ENCODE measurements at regions not wholly inside any gene's neighbourhood (a gene's known extent, or its start where the extent isn't known, plus 50 kb on each side); places are given as distances from the start of the nearest gene placed in this dataset.

DNA sequence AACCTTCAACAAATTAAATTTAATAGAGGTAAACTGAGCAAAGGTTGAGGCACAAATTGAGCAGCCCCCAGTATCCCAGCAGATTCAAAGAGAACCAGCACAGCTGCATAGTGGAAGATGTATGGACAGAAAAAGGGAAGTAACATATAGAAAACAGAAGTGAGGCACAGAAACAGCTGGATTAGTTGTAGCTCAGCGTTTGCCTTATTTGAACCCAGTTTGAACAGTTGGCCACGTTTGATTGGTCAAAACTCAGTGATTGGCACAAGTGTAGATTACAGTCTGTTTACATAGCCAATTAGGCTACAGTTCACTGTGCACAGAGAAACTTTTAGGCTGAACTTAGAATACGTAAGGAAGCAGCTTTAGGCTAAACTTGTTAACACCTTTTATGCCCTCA, 315.5 kb downstream of the RMST start:
- Histone ChIP-seq H3K36me3 (replicated peaks in 1 of 2) (no peaks in the 10 kb centered on the region), H3K4me3 (no peak overlapping the region), H3K27ac (no peak overlapping the region), H3K9me3 (replicated peaks in 1 of 3) (no peaks in the 10 kb centered on the region), H3K4me1 (replicated peaks in 1 of 2) (no peaks in the 10 kb centered on the region), H3K27me3 (no peaks in the 10 kb centered on the region)
- 61 to 77% (median 67%) methylated on average over 3 of the region's 3 CpGs for WGBS, 4 donors
- TF ChIP-seq, protein P1, sequence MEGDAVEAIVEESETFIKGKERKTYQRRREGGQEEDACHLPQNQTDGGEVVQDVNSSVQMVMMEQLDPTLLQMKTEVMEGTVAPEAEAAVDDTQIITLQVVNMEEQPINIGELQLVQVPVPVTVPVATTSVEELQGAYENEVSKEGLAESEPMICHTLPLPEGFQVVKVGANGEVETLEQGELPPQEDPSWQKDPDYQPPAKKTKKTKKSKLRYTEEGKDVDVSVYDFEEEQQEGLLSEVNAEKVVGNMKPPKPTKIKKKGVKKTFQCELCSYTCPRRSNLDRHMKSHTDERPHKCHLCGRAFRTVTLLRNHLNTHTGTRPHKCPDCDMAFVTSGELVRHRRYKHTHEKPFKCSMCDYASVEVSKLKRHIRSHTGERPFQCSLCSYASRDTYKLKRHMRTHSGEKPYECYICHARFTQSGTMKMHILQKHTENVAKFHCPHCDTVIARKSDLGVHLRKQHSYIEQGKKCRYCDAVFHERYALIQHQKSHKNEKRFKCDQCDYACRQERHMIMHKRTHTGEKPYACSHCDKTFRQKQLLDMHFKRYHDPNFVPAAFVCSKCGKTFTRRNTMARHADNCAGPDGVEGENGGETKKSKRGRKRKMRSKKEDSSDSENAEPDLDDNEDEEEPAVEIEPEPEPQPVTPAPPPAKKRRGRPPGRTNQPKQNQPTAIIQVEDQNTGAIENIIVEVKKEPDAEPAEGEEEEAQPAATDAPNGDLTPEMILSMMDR (IDR thresholded peaks at IDR 0.05) = no peak
- no peak for TF ChIP-seq POLR2A (IDR thresholded peaks at IDR 0.05)
- intact Hi-C loops (cut with DNase I) = no loop called here
- no peak for DNase-seq

GRCh38 chr12:97781342-97781741, 318.7 kb downstream of the RMST start:
- Histone ChIP-seq H3K9me3 (replicated peaks in 1 of 3) (no peaks in the 10 kb centered on the region), H3K4me3 (no peak overlapping the region), H3K27me3 (no peaks in the 10 kb centered on the region), H3K36me3 (replicated peaks in 1 of 2) (no peaks in the 10 kb centered on the region), H3K4me1 (replicated peaks in 1 of 2) (no peaks in the 10 kb centered on the region), H3K27ac (no peak overlapping the region)
- DNase-seq = no peak
- intact Hi-C loops (cut with DNase I) = no loop called here
- WGBS, 4 donors = 75 to 83% (median 77%) methylated on average over 5 of the region's 5 CpGs
- TF ChIP-seq POLR2A (IDR thresholded peaks at IDR 0.05) = no peak
- TF ChIP-seq, protein P1 (IDR thresholded peaks at IDR 0.05) = no peak

DNA sequence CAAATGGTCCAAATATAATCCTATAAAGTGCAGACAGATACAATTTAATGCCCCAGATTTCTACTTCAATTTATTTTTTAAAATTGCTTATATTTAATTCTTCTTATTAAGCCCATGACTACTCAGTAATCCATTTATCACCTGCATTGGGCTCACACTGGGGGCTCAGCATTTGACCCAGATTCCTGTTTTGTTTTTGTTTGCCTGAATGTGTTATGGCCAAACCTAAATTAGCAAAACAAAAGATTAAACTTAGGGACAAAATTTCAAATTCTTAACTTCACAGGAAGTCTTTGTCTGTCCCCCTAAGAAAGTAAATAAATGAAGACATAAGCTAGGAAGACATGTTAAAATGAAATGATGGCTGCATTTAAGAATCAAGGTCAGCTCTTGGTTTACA, 322.3 kb downstream of the RMST start:
- TF ChIP-seq POLR2A (IDR thresholded peaks at IDR 0.05) = no peak
- TF ChIP-seq, protein P1 (IDR thresholded peaks at IDR 0.05) = no peak

DNA sequence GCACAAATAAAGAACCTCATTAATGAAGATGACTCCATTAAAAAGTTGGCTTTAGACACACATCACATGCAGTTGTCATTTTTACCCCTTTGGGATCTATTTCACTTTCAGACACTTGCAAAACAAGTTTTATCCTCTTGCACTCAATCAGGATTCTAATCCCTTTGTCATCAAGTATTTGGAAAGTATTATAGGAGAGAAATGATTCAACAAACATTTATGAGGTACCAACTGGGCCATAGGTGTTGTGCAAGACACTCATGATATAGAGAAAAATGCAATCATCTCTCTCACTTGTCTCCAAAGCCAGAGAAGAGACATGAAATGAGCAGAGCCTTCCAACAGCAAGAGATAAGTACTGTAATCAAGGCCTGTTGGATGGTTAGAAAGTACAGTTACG, 327.7 kb downstream of the RMST start:
- no peaks in the 10 kb centered on the region for H3K36me3 ChIP-seq (replicated peaks in 1 of 2)
- H3K9me3 ChIP-seq (replicated peaks in 1 of 3) = no peaks in the 10 kb centered on the region
- H3K4me3 ChIP-seq = no peak overlapping the region
- no peak overlapping the region for H3K27ac ChIP-seq
- H3K27me3 ChIP-seq = no peaks in the 10 kb centered on the region
- no peaks in the 10 kb centered on the region for H3K4me1 ChIP-seq (replicated peaks in 1 of 2)
- intact Hi-C loops (cut with DNase I) = no loop called here
- DNase-seq = no peak
- TF ChIP-seq, protein P1 (IDR thresholded peaks at IDR 0.05) = no peak
- no peak for TF ChIP-seq POLR2A (IDR thresholded peaks at IDR 0.05)
- WGBS, 4 donors = 86 to 95% (median 93%) methylated on average over 1 of the region's 1 CpG

More for the DNA sequence above, 322.3 kb downstream of the RMST start:
- no peak for DNase-seq
- Histone ChIP-seq H3K4me1 (replicated peaks in 1 of 2) (no peaks in the 10 kb centered on the region), H3K4me3 (no peak overlapping the region), H3K36me3 (replicated peaks in 1 of 2) (no peaks in the 10 kb centered on the region), H3K9me3 (replicated peaks in 1 of 3) (no peaks in the 10 kb centered on the region), H3K27ac (no peak overlapping the region), H3K27me3 (no peaks in the 10 kb centered on the region)
- intact Hi-C loops (cut with DNase I) = no loop called here

Data from adrenal gland (tissue), 9 donors.